ENCODE measurements at regions not wholly inside any gene's neighbourhood (a gene's known extent, or its start where the extent isn't known, plus 50 kb on each side); places are given as distances from the start of the nearest gene placed in this dataset.

DNA sequence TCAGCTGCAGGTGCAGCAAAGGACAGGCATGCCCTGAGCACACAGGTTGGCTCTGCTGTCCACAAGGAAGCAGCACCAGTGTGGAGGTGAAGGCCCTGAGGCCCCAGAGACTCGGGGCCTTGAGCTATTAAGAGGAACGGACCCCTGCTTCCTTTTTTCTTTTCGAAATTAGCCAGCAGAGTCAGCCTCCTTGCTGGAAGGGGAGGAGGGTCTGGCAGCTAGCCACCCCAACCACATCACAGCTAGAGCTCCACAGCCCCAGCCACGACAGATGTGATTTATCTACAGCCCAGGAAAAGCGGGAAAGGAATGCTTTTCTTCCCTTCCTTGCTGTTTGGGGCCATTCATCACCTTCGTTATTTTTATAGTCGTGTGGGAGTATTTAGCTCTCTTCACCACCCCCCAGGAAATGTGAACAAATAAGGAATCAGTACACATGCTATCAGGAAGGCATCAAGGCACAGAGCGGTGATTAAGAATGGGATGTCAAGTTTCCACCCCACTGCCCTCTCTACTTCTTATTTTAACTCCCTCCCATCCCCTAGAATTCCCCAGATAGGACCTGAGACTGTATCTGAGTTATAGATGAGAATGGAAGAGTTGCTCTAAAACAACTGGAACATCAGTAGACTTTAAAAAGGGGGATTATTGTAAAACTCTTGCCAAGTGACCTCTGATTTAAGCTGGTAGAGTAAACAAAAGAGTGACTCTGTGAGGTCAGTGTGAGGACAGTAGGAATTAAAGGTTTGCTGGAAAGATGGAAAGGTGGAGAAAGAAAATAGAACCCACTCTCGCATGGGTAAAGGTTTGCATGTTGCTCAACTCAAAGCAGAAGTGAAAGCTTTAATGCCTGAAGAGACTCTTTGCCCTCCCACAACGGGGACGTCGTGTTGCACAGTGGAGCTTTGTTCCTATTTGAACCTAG lies 224.7 kb upstream of the GJB5 start:
- Mint-ChIP-seq H3K9me3 (no peaks in the 10 kb centered on the region), H3K4me3 (no peak overlapping the region), H3K27me3 (peaks cover 10% of the 10 kb centered on the region), H3K27ac (no peak overlapping the region), H3K4me1 (no peaks in the 10 kb centered on the region), H3K36me3 (ENCODE audit: low read depth) (no peaks in the 10 kb centered on the region)
- CTCF ChIA-PET: no interaction called here
- POLR2A ChIA-PET: no interaction called here
- no peak for DNase-seq

DNA sequence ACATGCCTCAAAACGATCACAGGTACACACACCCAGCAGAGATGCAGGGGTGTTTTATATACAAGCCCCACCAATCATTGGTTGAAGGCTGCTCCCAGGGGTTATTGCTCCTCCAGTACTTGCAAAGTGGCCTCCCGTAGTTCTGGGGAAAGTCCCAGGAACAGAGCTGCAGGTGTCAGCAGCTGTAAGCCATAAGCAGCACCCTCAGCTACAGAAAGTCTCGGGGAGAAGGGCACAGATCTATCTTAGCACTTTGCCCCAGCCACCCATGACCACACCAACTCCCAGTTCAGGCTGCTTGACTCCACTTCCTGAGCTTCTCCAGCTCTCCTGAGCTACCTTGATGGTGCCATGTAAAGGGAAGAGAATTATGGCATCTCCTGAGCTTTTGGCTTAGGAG lies 222.7 kb upstream of the GJB5 start:
- H3K27ac Mint-ChIP-seq: no peak overlapping the region
- ChIA-PET CTCF (no interaction called here), POLR2A (no interaction called here)
- H3K9me3 Mint-ChIP-seq: no peaks in the 10 kb centered on the region
- H3K4me3 Mint-ChIP-seq: no peak overlapping the region
- peaks cover 10% of the 10 kb centered on the region for H3K27me3 Mint-ChIP-seq
- no peak for DNase-seq
- no peaks in the 10 kb centered on the region for H3K36me3 Mint-ChIP-seq (ENCODE audit: low read depth)
- H3K4me1 Mint-ChIP-seq: no peaks in the 10 kb centered on the region

DNA sequence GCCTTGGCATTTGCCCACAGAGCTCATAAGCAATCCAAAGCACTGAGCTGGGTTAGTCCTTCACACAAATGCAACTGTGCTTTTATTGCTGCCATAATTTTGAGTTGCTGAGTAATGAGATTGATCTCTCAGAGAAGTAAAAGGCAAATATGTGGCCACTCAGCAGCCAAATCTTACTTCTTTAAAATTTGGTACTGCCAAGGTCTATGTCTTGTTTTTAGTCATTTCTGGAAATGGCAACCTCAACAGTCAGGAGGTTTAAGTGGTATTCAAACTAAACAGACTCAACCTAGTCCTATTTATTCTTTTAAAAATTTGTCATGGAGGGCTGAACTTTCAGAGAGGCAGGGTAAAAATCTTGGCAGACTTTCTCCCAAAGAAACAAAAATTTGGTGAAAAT lies 216.4 kb upstream of the GJB5 start:
- peaks cover 9% of the 10 kb centered on the region for H3K27me3 Mint-ChIP-seq
- H3K27ac Mint-ChIP-seq: no peak overlapping the region
- H3K36me3 Mint-ChIP-seq (ENCODE audit: low read depth): no peaks in the 10 kb centered on the region
- ChIA-PET CTCF (no interaction called here), POLR2A (no interaction called here)
- H3K4me3 Mint-ChIP-seq: no peak overlapping the region
- H3K4me1 Mint-ChIP-seq: no peaks in the 10 kb centered on the region
- no peaks in the 10 kb centered on the region for H3K9me3 Mint-ChIP-seq
- DNase-seq: no peak

DNA sequence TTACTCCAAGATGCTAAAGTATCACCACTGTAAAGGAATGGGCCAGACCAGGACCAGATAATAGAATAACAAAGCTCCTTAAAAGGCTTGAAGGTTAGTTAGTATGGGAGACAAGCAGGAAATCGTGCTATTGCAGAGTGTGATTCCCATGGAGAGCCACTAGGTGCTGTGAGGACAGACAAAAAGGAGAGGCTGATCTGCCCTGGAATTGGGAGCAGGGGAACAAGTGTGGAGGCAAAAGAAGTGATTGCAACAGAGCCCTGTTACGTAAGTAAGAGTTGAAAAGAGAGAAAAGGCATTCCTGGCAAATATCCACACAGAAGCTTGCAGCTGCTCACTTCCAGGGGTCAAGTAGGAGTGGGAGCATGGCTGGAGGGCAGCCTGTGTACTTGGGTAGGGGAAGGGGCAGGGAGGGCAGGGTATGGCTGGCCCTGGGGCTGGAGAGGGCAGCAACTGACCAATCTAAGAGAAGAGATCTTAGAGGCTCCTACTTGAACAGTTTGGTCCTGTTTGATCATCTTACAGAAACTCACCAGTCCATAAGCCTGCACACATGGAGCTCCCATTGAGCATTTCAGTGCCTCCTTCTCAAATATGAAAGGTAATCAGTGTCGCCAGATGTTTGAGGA lies 207.7 kb upstream of the GJB5 start:
- DNase-seq: no peak
- peaks cover 5% of the 10 kb centered on the region for H3K27me3 Mint-ChIP-seq
- no peak overlapping the region for H3K4me3 Mint-ChIP-seq
- no peaks in the 10 kb centered on the region for H3K9me3 Mint-ChIP-seq
- no peaks in the 10 kb centered on the region for H3K36me3 Mint-ChIP-seq (ENCODE audit: low read depth)
- CTCF ChIA-PET: no interaction called here
- POLR2A ChIA-PET: no interaction called here
- H3K27ac Mint-ChIP-seq: no peak overlapping the region
- no peaks in the 10 kb centered on the region for H3K4me1 Mint-ChIP-seq

DNA sequence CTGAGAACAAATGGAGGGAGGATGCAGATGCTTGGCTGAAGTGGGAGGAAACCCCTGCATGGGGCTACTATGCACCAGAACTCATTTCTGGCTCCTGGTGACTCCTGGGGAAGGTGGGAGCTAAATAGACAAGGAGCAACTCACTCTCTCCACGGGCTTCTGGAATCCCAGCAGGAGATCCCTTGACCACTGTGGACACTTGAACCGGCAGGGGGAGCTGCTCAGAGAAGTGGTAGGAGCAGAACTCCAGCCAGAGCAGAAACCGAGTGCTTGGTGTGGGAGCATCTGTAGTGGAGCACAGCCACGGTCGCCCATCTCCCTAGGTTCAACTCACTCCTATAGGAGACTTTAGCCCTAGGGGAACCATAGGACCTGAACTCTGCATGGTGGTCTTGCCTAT lies 205.6 kb upstream of the GJB5 start:
- CTCF ChIA-PET: no interaction called here
- Mint-ChIP-seq H3K4me1 (no peaks in the 10 kb centered on the region), H3K36me3 (ENCODE audit: low read depth) (no peaks in the 10 kb centered on the region), H3K9me3 (no peaks in the 10 kb centered on the region), H3K27me3 (peaks cover 2% of the 10 kb centered on the region), H3K4me3 (no peak overlapping the region), H3K27ac (no peak overlapping the region)
- POLR2A ChIA-PET: no interaction called here
- no peak for DNase-seq

DNA sequence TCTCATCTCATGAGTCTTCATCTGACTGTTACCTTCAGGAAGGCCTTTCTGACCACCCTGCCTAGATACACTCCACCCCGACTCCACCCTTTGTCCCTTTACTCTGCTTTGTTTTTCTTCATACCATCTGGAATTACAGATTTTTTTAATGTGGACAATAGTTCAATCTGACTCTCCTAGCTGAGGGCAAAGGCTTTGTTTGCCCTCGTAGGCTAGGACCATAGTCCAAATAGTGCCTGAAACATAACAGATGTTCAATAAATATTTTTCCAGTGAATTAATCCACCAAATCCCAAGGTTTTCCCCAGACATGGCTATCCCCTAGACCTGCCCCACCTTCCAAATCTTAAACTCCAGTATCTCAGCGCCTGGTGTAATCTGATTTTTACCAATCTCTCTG lies 176.5 kb upstream of the GJB5 start:
- Mint-ChIP-seq H3K27ac (no peak overlapping the region), H3K27me3 (peaks cover 5% of the 10 kb centered on the region), H3K4me3 (no peak overlapping the region), H3K36me3 (ENCODE audit: low read depth) (no peaks in the 10 kb centered on the region), H3K9me3 (no peaks in the 10 kb centered on the region), H3K4me1 (no peaks in the 10 kb centered on the region)
- DNase-seq: no peak
- POLR2A ChIA-PET: no interaction called here
- CTCF ChIA-PET: no interaction called here

DNA sequence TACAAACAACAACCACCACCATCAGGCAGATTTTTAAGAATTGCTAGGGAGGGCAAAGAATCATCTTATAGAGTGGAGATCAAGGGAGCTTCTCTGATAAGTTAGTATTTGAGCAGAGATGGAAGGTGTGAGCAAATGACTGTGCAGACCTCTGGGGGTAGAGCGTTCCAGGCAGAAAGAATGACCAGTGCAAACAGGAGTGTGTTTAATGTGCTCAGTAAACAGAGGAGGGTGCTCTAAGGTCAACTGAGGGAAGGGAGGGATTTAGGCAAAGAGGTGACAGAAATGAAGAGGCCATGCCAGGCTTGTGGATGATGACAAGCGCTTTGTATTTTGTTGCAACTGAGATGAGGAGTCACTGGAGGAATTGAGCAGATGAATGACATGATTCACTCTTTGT lies 172.5 kb upstream of the GJB5 start:
- Mint-ChIP-seq H3K27ac (no peak overlapping the region), H3K4me1 (no peaks in the 10 kb centered on the region), H3K4me3 (no peak overlapping the region), H3K9me3 (no peaks in the 10 kb centered on the region), H3K36me3 (ENCODE audit: low read depth) (no peaks in the 10 kb centered on the region), H3K27me3 (peaks cover 7% of the 10 kb centered on the region)
- CTCF ChIA-PET: interaction anchor here (0.6 kb wide), 1 partner anchor 190 kb away, joined by 3 read pairs; no protein-coding TSS in a partner anchor
- POLR2A ChIA-PET: no interaction called here
- DNase-seq: no peak

DNA sequence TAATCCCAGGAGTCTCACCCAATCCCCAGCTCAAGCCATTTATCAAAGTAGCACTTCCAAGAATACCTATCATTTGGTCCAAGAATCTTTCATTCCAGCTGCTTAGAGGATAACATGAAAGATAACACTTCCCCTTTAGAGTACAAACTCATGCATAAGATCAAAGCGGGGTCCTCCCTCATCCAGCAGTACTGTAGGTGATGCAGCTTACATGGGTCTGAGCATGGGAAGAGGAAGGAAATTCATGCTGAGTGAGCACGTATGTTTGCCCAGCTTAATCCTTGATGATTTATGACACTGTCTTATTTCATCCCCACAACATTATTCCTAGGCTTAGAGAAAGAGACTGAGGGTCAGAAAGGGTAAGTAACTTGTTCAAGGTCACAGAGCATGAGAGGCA lies 167.1 kb upstream of the GJB5 start:
- Mint-ChIP-seq H3K27me3 (peaks cover 7% of the 10 kb centered on the region), H3K4me1 (no peaks in the 10 kb centered on the region), H3K27ac (no peak overlapping the region), H3K9me3 (no peaks in the 10 kb centered on the region), H3K36me3 (ENCODE audit: low read depth) (no peaks in the 10 kb centered on the region), H3K4me3 (no peak overlapping the region)
- CTCF ChIA-PET: no interaction called here
- POLR2A ChIA-PET: no interaction called here
- DNase-seq: no peak

DNA sequence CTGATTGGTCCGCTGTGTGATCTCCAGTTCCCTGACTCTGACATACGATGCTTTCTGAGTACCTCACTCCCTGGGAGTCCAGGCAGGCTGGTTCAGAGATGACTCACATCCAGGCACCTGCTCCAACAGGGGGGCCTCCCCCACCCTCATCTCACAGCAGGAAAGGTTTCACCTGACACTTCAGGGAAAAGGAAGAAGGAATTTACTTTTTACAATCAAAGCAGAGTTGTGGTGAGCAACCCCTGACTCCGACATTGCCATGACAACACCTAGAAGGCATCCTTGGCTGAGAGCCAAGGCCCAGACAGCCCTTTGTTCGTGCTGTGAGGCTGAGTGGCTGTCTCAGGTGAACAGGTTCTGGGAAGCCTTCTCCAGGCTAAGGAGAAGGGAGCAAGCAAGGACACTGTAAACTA lies 164.6 kb upstream of the GJB5 start:
- H3K27me3 Mint-ChIP-seq: peaks cover 5% of the 10 kb centered on the region
- no peaks in the 10 kb centered on the region for H3K4me1 Mint-ChIP-seq
- CTCF ChIA-PET: no interaction called here

DNA sequence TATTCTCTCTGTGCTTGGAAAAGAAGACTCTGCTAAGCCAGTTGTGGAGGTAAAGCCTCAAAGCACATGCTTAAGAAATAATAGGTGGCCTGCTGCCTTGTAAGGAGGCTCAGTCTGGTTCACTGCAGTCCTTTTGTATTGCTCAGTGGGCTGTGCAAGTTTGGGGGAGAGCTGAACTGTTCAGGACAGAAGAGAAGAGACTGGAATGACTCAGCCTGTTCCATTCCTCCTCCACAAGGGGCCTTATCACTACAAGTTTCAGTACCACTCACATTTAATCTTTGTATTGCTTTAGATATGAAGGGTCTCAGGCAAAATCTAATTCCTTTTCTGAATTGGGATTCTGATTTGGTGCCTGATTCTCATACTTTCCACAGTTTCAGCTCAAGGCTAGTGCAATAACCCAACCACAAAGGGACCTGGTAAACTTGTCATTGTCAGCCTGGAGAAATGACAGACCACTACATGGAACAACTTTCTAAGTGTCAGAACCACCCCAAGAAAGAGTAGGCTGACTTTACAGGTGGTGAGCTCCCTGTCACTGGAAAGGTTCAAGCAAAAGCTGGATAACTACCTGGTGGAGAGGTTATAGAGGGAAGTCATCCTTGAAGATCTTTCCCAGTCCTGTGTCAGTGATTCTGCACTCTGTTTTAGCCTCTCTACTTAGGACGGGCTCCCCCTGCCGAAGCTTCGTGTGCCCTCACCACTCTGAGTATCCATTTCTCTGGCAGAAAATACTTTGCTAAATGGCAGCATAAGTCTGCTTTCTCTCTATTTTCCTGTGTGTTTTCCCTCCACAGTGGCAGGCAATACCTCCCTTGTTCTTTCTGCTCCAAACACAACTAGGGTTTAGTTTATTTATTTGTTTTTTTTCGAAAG lies 162.9 kb upstream of the GJB5 start:
- Mint-ChIP-seq H3K36me3 (ENCODE audit: low read depth) (no peaks in the 10 kb centered on the region), H3K9me3 (no peaks in the 10 kb centered on the region), H3K4me3 (no peak overlapping the region), H3K27me3 (peaks cover 5% of the 10 kb centered on the region), H3K27ac (no peak overlapping the region), H3K4me1 (no peaks in the 10 kb centered on the region)
- CTCF ChIA-PET: no interaction called here
- DNase-seq: no peak
- POLR2A ChIA-PET: no interaction called here

More for the DNA sequence above, 164.6 kb upstream of the GJB5 start:
- Mint-ChIP-seq H3K4me3 (no peak overlapping the region), H3K9me3 (no peaks in the 10 kb centered on the region), H3K36me3 (ENCODE audit: low read depth) (no peaks in the 10 kb centered on the region), H3K27ac (no peak overlapping the region)
- no peak for DNase-seq
- POLR2A ChIA-PET: no interaction called here

DNA sequence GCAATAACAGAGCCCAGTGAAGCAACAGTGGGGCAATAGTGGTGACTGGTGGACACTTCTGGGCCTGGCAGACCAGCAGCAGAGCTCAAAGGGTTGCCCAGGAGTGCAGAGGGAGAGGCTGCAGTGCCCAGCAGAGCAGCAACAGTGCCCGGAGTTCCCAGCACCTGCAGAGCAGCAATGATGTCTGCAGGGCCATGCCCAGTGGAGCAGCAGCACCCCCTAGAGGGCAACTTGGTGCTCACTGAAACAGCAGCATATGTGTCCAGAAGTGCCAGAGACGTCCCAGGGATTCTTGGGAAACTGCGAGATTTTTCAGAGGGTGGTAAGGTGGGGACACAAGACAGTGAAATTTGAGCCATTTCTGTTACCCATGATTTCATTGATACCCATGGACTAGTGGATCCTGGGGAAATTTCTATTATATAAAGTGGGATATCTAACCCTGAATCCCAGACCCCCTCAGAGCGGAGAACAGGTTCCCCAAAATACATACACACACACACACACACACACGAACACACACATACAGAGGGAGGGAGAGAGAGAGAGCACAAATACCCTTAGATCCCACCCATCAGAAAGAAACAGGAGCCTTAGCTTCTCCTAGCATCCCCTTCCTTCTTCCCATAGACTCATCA lies 156.9 kb upstream of the GJB5 start:
- DNase-seq: peak; percentile 64
- H3K9me3 Mint-ChIP-seq: no peaks in the 10 kb centered on the region
- H3K27ac Mint-ChIP-seq: no peak overlapping the region
- ChIA-PET CTCF (interaction anchor here (0.9 to 1.4 kb wide), 3 partner anchors 17 to 138 kb away, joined by 4 to 5 read pairs (median 4); no protein-coding TSS in a partner anchor), POLR2A (no interaction called here)
- H3K36me3 Mint-ChIP-seq (ENCODE audit: low read depth): no peaks in the 10 kb centered on the region
- H3K4me1 Mint-ChIP-seq: no peaks in the 10 kb centered on the region
- no peak overlapping the region for H3K4me3 Mint-ChIP-seq
- H3K27me3 Mint-ChIP-seq: peaks cover 3% of the 10 kb centered on the region

DNA sequence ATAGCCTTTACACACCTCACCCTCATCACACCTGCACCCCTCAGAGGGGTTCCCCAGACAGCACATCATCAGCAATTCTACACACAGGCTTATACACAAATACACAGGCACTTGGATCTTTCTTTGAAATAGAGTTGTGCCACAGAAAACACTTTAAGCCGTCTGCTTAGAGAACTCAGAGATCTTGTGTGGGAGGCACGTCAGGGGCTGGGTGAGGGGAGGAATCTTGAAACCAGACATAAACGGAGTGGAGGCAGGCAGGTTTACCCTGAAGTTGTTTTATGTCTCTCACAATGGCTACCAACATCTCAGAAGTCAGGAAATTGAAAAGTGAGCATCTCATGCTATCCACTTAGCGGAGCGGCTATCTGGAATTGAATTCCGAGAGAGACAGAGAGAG lies 151.9 kb upstream of the GJB5 start:
- Mint-ChIP-seq H3K9me3 (no peaks in the 10 kb centered on the region), H3K27me3 (peaks cover 3% of the 10 kb centered on the region), H3K36me3 (ENCODE audit: low read depth) (no peaks in the 10 kb centered on the region), H3K4me3 (no peak overlapping the region), H3K27ac (no peak overlapping the region), H3K4me1 (no peaks in the 10 kb centered on the region)
- no peak for DNase-seq
- CTCF ChIA-PET: no interaction called here
- POLR2A ChIA-PET: no interaction called here

DNA sequence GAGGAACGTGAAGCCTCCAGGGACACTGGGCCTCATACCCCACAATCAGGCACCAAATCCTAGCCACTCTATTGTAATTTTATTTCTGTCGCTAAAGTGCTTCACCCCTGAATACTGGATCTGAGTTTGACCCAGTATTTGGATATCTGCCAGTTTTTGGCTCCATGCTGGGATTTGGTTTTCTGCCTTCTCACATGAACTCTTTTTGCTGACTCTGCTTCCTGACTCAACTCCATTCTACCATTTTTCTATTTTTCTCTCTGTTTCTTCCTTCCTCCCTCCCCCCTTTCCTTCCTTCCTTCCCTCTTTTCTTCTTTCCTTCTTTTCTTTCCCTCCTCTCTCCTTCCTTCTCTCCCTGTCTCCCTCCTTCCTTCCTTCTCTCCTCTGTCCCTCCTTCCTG lies 151.3 kb upstream of the GJB5 start:
- Mint-ChIP-seq H3K4me1 (no peaks in the 10 kb centered on the region), H3K9me3 (no peaks in the 10 kb centered on the region), H3K4me3 (no peak overlapping the region), H3K27ac (no peak overlapping the region), H3K27me3 (peaks cover 7% of the 10 kb centered on the region), H3K36me3 (ENCODE audit: low read depth) (no peaks in the 10 kb centered on the region)
- POLR2A ChIA-PET: no interaction called here
- CTCF ChIA-PET: no interaction called here
- DNase-seq: no peak

All from activated CD4-positive, alpha-beta memory T cell treated with anti-CD3 and anti-CD28 coated beads, Interleukin-2, amount 10 ng/mL, durations not matched to agents 7 days and 5 days (primary cell).